ENCODE measurements at regions not wholly inside any gene's neighbourhood (a gene's known extent, or its start where the extent isn't known, plus 50 kb on each side); places are given as distances from the start of the nearest gene placed in this dataset.
A peak's percentile ranks its signal among the peaks of the same experiment; 100 is the strongest.

DNA sequence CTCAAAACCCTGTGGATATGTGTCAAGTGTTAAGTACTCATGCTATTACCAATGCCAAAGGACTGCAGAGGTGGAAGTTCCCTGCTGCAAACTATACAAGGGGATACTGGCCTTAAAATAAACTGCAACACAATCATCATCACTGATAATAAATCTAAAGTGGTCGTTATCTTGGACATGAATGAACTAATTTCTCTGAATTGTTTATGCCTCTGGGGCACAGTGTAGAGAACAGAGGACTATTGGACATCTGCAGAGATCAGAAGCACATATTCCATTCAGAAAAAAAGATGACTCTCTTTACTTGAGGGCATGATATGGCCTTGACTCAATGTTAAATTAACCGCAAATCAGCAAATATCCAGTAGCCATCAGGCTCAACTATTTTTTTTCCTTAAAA lies 542.6 kb upstream of the IGFBP7 start:
- no peaks in the 10 kb centered on the region for H3K36me3 Mint-ChIP-seq (ENCODE audit: low read depth)
- H3K27ac Mint-ChIP-seq = no peak overlapping the region
- no peak overlapping the region for H3K4me3 Mint-ChIP-seq
- H3K4me1 Mint-ChIP-seq = no peaks in the 10 kb centered on the region
- H3K9me3 Mint-ChIP-seq = no peaks in the 10 kb centered on the region
- no peaks in the 10 kb centered on the region for H3K27me3 Mint-ChIP-seq (ENCODE audit: low read depth)
- TF ChIP-seq, protein P1, sequence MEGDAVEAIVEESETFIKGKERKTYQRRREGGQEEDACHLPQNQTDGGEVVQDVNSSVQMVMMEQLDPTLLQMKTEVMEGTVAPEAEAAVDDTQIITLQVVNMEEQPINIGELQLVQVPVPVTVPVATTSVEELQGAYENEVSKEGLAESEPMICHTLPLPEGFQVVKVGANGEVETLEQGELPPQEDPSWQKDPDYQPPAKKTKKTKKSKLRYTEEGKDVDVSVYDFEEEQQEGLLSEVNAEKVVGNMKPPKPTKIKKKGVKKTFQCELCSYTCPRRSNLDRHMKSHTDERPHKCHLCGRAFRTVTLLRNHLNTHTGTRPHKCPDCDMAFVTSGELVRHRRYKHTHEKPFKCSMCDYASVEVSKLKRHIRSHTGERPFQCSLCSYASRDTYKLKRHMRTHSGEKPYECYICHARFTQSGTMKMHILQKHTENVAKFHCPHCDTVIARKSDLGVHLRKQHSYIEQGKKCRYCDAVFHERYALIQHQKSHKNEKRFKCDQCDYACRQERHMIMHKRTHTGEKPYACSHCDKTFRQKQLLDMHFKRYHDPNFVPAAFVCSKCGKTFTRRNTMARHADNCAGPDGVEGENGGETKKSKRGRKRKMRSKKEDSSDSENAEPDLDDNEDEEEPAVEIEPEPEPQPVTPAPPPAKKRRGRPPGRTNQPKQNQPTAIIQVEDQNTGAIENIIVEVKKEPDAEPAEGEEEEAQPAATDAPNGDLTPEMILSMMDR (IDR thresholded peaks at IDR 0.05; ENCODE audit: unreplicated experiment in 3 of 3) = no peak

DNA sequence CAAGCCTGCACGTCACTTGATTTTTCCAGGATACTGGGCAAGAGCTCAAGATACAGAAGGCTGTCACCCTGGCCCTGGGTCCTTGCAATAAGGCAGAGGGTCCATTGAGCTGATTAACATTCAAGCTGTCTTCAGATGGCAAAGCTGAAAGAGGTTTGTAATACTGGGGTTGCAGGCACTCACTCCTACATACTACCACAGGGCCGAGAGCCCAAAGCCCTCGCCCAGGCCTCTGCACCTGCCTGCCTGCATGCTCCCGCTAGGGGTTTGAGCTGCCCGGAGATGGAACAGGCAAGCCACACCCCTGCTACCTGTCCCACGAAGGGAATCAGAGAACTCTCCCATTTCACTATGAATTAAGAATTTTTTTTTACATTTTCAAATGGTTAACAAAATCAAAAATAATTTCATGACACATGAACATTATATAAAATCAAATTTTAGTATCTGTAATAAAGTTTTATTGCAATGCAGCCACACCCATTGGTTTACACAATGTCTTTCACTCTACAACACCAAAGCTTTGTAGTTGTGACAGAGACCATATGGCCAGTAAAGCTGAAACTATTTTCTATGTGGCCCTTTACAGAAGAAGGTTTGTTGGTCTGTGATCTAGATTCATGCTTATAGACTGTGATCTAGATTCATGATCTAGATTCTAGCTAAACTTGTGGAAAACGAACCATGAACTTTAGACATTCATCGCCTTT lies 530.4 kb upstream of the IGFBP7 start:
- Mint-ChIP-seq H3K27ac (peak overlapping the region in 1 of 3 experiments; percentile 60), H3K9me3 (no peaks in the 10 kb centered on the region), H3K4me1 (no peaks in the 10 kb centered on the region), H3K36me3 (ENCODE audit: low read depth) (no peaks in the 10 kb centered on the region), H3K27me3 (ENCODE audit: low read depth) (no peaks in the 10 kb centered on the region), H3K4me3 (no peak overlapping the region)
- TF ChIP-seq, protein P1 (IDR thresholded peaks at IDR 0.05; ENCODE audit: unreplicated experiment in 3 of 3) = no peak

DNA sequence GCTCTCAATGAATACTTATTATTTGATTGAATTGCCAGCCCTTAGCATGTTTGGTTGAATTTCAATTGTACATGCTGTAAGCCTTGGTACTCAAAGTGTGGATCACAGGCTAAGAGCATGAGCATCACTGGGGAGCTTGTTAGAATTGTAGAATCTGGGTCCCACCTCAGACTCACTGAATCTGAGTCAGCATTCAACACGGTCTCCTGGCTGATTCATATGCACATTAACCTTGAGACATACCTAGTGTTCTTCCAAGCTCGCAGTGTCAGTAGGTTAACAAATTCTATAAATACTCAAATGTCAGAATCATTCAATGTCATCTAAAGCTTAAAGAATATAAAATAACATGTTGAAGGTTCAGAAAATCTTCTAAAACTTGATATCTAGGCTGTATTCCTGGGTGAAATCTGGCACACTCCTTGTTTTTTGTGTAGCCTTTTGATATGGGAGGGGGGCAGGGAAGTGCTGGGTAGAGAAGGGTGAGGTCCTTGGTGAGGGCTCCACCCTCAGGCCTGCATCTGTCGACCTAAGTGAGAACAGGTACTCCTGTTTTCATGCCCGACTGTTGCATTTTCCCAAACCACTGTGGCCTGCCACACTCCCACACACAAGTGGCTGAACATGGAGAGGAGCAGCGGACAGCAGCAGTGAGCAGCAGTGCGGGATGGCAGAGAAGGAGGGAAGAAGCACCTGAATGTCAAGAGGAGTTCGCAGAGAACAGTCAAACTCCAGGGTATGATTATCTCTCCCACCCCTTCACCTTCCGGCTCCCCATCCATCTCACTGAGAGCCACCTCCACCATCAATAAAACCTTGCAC lies 529.6 kb upstream of the IGFBP7 start:
- no peak overlapping the region for H3K4me3 Mint-ChIP-seq
- TF ChIP-seq, protein P1 (IDR thresholded peaks at IDR 0.05; ENCODE audit: unreplicated experiment in 3 of 3) = no peak
- H3K4me1 Mint-ChIP-seq = no peaks in the 10 kb centered on the region
- H3K9me3 Mint-ChIP-seq = no peaks in the 10 kb centered on the region
- H3K36me3 Mint-ChIP-seq (ENCODE audit: low read depth) = no peaks in the 10 kb centered on the region
- H3K27ac Mint-ChIP-seq = peak overlapping the region in 1 of 3 experiments; percentile 60
- H3K27me3 Mint-ChIP-seq (ENCODE audit: low read depth) = no peaks in the 10 kb centered on the region

DNA sequence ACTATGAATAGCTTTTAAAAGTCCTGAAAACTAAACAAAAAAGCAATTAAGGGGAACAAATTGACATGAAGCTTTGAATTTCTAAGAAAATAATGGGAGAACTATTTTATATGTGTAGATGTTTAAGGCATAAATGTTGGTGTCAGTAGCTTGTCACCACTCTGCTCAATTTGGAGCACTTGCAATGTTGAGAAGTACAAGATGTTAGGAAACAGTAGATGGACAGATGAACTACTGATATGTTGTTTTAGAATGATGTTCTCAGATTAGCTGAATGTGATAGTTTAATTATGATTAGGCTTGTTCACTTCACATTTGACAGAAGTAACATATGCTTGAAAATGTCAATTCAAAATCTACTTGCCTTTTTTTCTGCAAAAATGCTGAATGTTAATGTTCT lies 525.7 kb upstream of the IGFBP7 start:
- H3K4me3 Mint-ChIP-seq = no peak overlapping the region
- H3K9me3 Mint-ChIP-seq = no peaks in the 10 kb centered on the region
- no peaks in the 10 kb centered on the region for H3K4me1 Mint-ChIP-seq
- TF ChIP-seq, protein P1 (IDR thresholded peaks at IDR 0.05; ENCODE audit: unreplicated experiment in 3 of 3) = no peak
- H3K27me3 Mint-ChIP-seq (ENCODE audit: low read depth) = no peaks in the 10 kb centered on the region
- no peak overlapping the region for H3K27ac Mint-ChIP-seq
- no peaks in the 10 kb centered on the region for H3K36me3 Mint-ChIP-seq (ENCODE audit: low read depth)

DNA sequence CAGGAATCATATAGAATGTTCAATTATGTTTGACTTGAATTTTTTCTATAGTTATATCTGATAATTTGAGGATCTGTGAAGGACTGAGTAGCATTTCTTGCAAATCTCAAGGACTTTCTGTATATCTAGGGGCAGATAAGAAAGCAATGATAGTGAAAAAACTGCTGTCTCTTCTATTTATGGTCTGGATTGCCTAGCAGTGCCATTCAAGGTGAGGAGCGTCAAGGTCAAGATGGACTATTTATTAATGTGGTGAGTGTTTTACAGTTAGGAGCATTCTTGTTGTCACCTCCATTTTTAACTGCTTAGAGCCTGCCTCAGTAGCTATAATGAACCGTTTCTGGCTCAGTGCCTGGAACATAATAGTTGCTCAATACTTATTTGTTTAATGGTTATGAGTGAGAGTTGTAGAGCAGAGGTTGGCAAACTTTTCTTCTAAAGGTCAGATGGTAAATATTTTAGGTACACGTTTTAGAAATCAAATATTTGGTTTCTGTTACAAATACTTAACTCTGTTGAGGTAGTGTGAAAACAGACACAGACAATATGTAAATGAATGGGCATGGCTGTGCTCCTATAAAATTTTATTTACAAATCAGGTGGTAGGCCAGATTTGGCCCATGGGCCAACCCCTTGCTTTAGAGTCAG lies 523.2 kb upstream of the IGFBP7 start:
- TF ChIP-seq, protein P1 (IDR thresholded peaks at IDR 0.05; ENCODE audit: unreplicated experiment in 3 of 3) = no peak
- H3K36me3 Mint-ChIP-seq (ENCODE audit: low read depth) = no peaks in the 10 kb centered on the region
- H3K27me3 Mint-ChIP-seq (ENCODE audit: low read depth) = no peaks in the 10 kb centered on the region
- H3K27ac Mint-ChIP-seq = no peak overlapping the region
- H3K9me3 Mint-ChIP-seq = no peaks in the 10 kb centered on the region
- no peaks in the 10 kb centered on the region for H3K4me1 Mint-ChIP-seq
- H3K4me3 Mint-ChIP-seq = no peak overlapping the region
